GM12891 (cell line): ENCODE measurements at regions not wholly inside any gene's neighbourhood (a gene's known extent, or its start where the extent isn't known, plus 50 kb on each side); places are given as distances from the start of the nearest gene placed in this dataset.

Experiments
- PAX5 ChIP-seq: IDR thresholded peaks from 2 replicates; pipeline ENCODE4 v1.6.1; 2011; ENCODE audit warnings: low read length, moderate library complexity, mild to moderate bottlenecking; ENCODE audit not compliant: insufficient read depth, severe bottlenecking
- POLR2A ChIP-seq: IDR thresholded peaks from 2 replicates; pipeline ENCODE4 v1.6.1; 2011; ENCODE audit warnings: low read depth, low read length, control low read depth
- POLR2AphosphoS5 ChIP-seq: IDR thresholded peaks from 2 replicates; pipeline ENCODE4 v1.6.1; 2011; ENCODE audit warnings: low read depth, low read length, control low read depth
- SPI1 ChIP-seq: IDR thresholded peaks from 2 replicates; pipeline ENCODE4 v1.6.1; 2011; ENCODE audit warnings: low read depth, low read length, control low read depth
- TAF1 ChIP-seq: IDR thresholded peaks from 2 replicates; pipeline ENCODE4 v1.6.1; 2011; ENCODE audit warnings: low read depth, low read length, control low read depth

DNA sequence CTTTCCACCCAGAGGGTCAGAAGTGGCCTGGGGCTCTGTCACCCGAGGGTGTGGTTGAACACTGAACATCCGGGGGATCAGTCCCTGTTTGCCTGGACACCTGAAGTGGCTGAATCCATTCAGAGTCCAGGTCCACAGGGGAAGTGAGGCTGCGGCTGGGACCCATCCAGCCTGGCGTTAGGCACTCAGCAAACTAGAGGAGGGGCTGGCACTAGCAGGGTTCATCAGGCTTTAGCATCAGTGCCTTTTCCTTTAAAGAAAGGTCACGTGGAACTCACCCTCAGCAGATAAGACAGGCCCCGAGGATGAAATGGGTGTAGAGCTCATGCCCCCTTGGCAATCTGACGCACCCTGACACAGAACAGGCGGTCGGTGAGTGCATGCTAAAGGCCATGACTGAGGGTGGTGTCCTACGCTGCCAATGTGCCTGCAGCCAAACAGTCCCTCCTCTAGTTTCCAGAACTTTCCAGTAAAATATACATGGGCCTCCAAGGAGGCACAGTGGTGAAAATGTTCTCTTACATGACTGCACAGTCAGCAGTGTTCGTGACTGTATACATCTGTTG lies 72.4 kb upstream of the ARHGEF7 start:
- TF ChIP-seq TAF1 (no peak), POLR2A (no peak), POLR2AphosphoS5 (no peak), PAX5 (no peak), SPI1 (no peak)
